C4-2B (cell line): ENCODE measurements at regions not wholly inside any gene's neighbourhood (a gene's known extent, or its start where the extent isn't known, plus 50 kb on each side); places are given as distances from the start of the nearest gene placed in this dataset.

Experiments
- H3K27ac ChIP-seq: fragments of 450-650 bp; 2 replicates; pipeline ENCODE4 v1.5.1; 2017
- ZFX ChIP-seq: fragments of 450-650 bp; IDR thresholded peaks from 2 replicates; pipeline ENCODE4 v1.6.1; 2017
- TF ChIP-seq, protein P1 (sequence below): fragments of 450-650 bp; conservative IDR thresholded peaks from 2 replicates; pipeline ENCODE4 v1.5.1; 2017; ENCODE audit warnings: mild to moderate bottlenecking

DNA sequence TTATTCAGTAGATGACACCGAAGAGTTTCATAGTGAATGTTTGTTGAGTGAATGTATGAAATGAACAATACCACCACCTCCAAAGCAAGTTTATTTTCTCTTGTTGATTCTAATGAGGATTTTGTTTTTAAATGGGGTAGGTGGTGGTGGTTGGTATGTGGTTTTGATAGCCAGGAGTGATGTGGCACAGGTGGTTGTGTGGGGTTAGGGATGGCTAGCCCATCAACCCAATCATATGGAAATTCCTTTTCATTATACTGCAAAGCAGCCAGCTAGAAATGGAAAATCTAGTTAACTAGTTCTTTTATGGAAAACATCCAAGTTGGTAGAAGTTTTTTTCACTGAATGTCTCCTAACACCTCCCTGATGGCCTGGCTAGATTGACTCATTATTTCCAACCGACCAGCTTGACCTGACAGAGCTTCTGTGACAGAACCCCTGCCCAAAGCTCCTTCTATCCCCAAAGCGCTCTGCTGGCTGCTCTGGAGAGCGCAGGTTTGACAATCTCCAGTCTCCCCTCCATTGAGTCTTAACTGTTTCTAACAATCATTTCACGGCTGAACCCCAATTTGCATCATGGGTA is 376.9 kb downstream of the MTX2 start:
- TF ChIP-seq, protein P1, sequence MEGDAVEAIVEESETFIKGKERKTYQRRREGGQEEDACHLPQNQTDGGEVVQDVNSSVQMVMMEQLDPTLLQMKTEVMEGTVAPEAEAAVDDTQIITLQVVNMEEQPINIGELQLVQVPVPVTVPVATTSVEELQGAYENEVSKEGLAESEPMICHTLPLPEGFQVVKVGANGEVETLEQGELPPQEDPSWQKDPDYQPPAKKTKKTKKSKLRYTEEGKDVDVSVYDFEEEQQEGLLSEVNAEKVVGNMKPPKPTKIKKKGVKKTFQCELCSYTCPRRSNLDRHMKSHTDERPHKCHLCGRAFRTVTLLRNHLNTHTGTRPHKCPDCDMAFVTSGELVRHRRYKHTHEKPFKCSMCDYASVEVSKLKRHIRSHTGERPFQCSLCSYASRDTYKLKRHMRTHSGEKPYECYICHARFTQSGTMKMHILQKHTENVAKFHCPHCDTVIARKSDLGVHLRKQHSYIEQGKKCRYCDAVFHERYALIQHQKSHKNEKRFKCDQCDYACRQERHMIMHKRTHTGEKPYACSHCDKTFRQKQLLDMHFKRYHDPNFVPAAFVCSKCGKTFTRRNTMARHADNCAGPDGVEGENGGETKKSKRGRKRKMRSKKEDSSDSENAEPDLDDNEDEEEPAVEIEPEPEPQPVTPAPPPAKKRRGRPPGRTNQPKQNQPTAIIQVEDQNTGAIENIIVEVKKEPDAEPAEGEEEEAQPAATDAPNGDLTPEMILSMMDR = no peak
- TF ChIP-seq ZFX = no peak
- no peak overlapping the region for H3K27ac ChIP-seq

DNA sequence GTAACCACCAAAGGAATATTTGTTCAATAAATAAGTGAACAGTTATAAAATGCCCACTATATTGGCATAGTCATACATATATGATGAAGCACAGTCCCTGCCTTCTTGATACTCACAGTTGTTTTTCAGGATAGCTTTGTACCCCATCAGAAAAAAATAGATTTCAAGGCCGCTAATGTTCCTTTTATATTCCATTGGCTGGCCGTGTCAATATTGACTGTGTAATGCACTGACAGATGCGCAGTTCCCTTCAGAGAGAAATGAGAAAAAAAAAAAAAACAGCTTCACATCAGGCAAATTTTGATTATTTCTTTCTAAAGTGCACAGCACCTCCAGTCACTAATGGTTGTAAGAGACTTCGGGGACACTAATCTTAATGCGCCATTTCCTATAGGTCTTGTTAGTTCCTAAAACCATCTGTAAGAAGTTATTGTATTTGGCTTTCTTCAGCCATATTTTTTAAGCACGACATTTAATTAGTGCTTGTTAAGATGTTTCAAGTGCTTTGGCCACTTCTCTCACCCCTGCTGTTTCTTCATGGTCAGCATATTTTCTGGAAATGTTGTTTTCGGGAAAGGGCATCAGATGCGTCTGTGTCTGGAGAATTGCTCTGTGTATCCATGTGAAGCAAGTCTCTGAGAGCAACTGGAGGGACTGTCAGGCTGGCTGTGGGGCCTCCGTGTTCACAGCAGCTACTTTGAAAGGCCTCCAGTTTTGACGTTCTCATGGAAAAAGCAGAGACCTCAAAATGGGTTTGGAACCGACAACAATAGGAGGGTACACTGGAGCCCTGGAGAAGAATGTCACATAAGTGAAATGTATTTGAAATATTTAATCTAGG is 378.3 kb downstream of the MTX2 start:
- H3K27ac ChIP-seq = no peak overlapping the region
- no peak for TF ChIP-seq ZFX
- TF ChIP-seq, protein P1 = no peak

DNA sequence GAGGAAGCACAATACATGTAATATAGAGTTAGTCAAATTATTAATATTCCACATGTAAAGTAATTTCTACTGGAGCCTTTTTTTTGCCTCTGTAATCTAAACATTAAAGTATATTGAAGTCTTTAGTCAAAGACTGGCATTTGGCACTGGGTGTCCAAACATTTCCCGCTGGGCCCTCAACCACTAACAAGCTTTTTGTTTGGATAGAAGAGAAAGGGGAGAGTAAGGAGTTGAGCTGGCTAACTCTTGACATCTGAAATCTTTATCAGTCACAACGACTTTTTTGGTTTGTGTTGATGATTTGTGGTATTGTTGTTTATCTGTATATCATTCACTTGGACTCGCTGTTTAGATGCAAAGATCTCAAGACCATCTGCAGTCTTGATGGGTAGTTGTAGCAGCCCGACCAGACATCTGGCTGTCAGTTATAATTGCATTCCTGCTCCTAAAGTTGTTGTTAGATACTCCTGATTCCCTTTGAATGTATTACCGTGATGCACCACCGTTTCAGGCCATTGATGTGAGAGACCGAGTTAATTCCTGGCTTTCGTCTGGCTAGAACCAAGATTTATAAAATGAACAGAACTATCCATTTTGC is 379.6 kb downstream of the MTX2 start:
- H3K27ac ChIP-seq = no peak overlapping the region
- TF ChIP-seq, protein P1 = no peak
- TF ChIP-seq ZFX = no peak

DNA sequence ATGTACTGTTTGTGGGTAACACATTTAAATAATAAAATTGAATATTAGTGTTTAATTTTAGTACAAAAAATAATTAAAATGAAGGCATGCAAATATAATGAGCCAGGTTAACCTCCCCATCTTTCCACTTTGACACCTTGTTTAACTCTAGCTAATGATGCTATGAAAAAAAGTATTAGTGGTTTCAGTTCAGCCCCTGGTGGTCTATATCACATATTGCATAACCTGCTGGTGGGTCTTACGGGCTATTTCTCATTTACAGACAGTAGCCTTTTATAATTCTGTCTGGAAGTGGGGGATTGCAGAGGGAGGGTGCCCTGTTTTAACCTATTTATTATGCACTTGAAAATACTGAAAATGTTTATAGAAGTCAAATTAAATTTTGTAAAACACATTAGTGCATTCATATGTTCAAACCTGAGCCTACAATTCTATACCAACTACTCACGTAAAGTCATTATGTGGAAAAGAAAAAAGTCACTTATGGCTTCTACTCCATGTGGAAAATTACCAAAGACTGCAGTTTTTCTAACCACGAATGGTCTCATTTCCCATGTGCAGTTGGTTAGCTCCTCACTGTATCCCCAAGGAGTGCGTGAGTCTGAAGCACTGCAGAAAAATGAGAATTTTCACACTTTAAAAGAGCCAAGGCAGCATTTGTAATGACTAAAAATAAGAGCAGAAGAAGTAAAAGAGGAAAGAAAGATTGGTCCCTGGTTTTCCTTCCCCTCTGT is 381.0 kb downstream of the MTX2 start:
- no peak overlapping the region for H3K27ac ChIP-seq
- TF ChIP-seq, protein P1 = no peak; the same call in 1 of the 2 replicates
- no peak for TF ChIP-seq ZFX

DNA sequence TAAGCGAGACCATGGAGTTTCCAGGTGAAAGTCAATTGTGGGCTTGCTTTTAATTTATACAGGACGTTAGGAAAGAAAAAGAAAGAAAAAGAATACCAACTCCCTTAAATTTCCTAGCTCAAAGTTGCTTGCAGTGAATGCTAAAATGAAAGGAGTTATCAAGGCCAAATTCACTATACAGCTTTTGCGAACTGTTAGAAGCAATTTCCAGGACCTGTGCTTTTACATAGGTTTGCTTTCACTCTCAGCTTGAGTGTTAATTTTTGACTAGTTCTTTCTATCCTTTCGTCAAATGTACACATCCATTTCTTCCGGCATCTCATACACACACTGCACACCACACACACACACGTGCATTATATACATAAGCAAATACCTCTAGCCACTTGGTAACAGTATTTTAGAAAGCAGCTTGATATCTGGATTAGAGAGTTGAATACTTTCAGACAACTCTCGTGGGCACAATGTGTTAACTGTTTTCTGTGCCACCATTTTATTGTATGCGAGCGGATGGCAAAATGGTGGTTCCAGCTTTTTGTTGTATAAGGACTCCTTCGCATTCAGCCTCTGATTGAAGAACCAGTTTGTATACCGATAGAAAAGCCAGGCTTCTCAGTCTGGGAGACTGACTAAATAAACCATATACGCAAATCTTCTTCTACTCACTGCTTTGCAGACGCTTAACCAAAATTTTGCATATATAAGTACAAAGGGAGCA is 381.8 kb downstream of the MTX2 start:
- TF ChIP-seq, protein P1 = no peak
- TF ChIP-seq ZFX = no peak
- H3K27ac ChIP-seq = no peak overlapping the region

DNA sequence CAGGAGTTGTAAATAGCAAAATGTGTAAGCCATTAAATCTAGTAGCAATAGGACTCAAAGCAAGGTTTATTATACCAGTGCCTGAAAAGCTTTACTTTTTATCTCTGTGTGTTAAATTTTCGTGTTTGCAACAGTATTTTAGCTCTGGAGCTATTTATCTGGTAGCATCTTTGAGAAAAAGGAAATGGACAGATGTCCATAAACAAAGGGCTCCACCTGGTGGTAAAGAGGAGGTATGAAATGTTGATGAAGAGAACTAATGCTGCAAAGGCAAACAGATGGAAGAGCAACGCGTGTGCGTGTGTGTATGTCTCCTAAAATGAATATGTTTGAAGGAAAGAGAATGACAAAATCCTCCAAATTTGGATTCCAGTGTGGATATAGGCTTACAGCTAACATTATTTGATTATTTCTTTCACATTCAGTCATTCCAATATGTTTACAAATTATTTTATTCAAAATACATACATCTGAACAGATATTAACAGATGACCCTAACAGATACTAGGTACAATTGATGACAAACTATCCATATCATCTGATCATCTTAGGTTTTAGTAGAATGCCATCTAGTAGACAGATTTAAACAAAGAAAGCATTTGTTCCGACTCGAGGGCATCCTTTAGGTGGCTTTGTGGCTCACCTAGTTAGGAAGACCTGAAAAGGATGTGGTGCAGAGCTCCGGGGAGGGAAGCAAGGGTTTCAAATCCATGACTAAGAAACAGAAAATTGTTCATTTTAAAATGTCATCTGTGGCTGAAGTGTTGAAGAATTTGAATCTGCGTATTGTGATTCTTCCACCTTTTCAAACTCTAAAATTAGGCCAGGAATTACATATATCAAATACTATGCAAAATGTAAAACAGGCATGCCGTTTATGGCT is 383.3 kb downstream of the MTX2 start:
- no peak for TF ChIP-seq ZFX
- TF ChIP-seq, protein P1 = peak; percentile 79
- H3K27ac ChIP-seq = no peak overlapping the region
